Gastroesophageal sphincter (tissue), 4 donors: ENCODE measurements at regions not wholly inside any gene's neighbourhood (a gene's known extent, or its start where the extent isn't known, plus 50 kb on each side); places are given as distances from the start of the nearest gene placed in this dataset.

Source experiments
- ATAC-seq: fragments of 150-250 bp; one replicate; pipeline ENCODE4 v1.9.1; 2016; ENCODE audit warnings: mild to moderate bottlenecking, moderate library complexity
- H3K27ac ChIP-seq, 4 donors: fragments of 200-600 bp; sonication (generic) in 3 of 4; 1 replicate in 3 of 4; 2 replicates in 1 of 4; pipeline ENCODE4 v1.5.1; 2016 to 2019
- H3K27me3 ChIP-seq: fragments of 200-600 bp; sonication (generic); one replicate; pipeline ENCODE4 v1.5.1; 2019
- H3K36me3 ChIP-seq, 2 donors: fragments of 200-600 bp; sonication (generic); one replicate each; pipeline ENCODE4 v1.5.1; 2019; ENCODE audit warnings: control low read depth in 1 of 2
- H3K4me1 ChIP-seq, 3 donors: fragments of 200-600 bp; sonication (generic); 1 replicate in 2 of 3; 2 replicates in 1 of 3; pipeline ENCODE4 v1.5.1; 2016 to 2019; ENCODE audit warnings: control low read depth in 2 of 3
- H3K4me3 ChIP-seq, 2 donors: fragments of 200-600 bp; sonication (generic); one replicate each; pipeline ENCODE4 v1.5.1; 2019; ENCODE audit warnings: mild to moderate bottlenecking in 1 of 2, moderate library complexity in 1 of 2
- H3K9me3 ChIP-seq, 3 donors: fragments of 200-600 bp; sonication (generic); one replicate each; pipeline ENCODE4 v1.5.1; 2017 to 2019; ENCODE audit warnings: control low read depth in 2 of 3
- EP300 ChIP-seq: sonication (generic); formaldehyde crosslinking; IDR thresholded peaks from one replicate; pipeline ENCODE4 v1.6.1; 2017; ENCODE audit warnings: antibody characterized with exemption, mild to moderate bottlenecking
- POLR2A ChIP-seq, 2 donors: fragments of 450-650 bp; IDR thresholded peaks; one replicate each; pipeline ENCODE4 v1.6.1; 2017; ENCODE audit warnings: antibody characterized with exemption in 2 of 2, mild to moderate bottlenecking in 2 of 2, moderate library complexity in 1 of 2
- POLR2AphosphoS5 ChIP-seq: sonication (generic); formaldehyde crosslinking; IDR thresholded peaks from one replicate; pipeline ENCODE4 v1.6.1; 2017; ENCODE audit warnings: antibody characterized with exemption
- WGBS, 2 donors: methylation state at CpG; one replicate each; pipeline ENCODE4 v1.1.5; 2018; ENCODE audit warnings: low coverage in 1 of 2; 5-methylcytosine and 5-hydroxymethylcytosine counted together
- TF ChIP-seq, protein P1 (sequence below), 4 experiments: fragments of 200-600 bp in 2 of 4; fragments of 450-650 bp in 2 of 4; sonication (generic) in 1 of 4; IDR thresholded peaks; one replicate each; pipeline ENCODE4 v1.5.1; 2017 to 2019; ENCODE audit warnings: antibody characterized with exemption in 4 of 4, mild to moderate bottlenecking in 2 of 4, moderate library complexity in 2 of 4

DNA sequence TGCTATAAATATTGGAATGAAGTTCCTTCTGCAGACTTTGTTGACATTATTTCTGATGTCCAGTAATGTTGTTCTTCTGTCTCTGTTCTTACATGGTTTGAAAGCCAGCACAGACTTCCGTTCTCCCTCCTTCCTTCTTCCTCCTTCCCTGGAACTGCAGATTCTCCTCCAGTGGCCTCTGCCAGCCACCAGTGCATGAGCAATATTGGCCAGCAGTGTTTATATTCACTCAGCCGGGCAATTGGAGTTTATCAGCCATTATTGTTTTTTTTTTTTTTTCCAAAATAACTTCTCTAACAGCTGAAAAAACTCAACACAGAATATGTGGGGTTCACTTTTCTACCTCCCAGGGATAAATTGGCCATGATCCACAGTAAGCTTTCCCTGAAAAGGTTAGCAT is 86.8 kb downstream of the ADCYAP1 start:
- Histone ChIP-seq H3K36me3 (no peaks in the 10 kb centered on the region), H3K4me3 (no peak overlapping the region), H3K9me3 (peaks cover 0 to 13% (median 0%) of the 10 kb centered on the region in 3 donors), H3K27me3 (no peaks in the 10 kb centered on the region), H3K27ac (no peak overlapping the region), H3K4me1 (no peaks in the 10 kb centered on the region)
- no peak for ATAC-seq
- TF ChIP-seq POLR2A (IDR thresholded peaks at IDR 0.05) (no peak), EP300 (no peak), POLR2AphosphoS5 (no peak)
- TF ChIP-seq, protein P1, sequence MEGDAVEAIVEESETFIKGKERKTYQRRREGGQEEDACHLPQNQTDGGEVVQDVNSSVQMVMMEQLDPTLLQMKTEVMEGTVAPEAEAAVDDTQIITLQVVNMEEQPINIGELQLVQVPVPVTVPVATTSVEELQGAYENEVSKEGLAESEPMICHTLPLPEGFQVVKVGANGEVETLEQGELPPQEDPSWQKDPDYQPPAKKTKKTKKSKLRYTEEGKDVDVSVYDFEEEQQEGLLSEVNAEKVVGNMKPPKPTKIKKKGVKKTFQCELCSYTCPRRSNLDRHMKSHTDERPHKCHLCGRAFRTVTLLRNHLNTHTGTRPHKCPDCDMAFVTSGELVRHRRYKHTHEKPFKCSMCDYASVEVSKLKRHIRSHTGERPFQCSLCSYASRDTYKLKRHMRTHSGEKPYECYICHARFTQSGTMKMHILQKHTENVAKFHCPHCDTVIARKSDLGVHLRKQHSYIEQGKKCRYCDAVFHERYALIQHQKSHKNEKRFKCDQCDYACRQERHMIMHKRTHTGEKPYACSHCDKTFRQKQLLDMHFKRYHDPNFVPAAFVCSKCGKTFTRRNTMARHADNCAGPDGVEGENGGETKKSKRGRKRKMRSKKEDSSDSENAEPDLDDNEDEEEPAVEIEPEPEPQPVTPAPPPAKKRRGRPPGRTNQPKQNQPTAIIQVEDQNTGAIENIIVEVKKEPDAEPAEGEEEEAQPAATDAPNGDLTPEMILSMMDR (IDR thresholded peaks at IDR 0.05): no peak
- WGBS, 2 donors: 43 to 50% methylated on average over 2 of the region's 2 CpGs

DNA sequence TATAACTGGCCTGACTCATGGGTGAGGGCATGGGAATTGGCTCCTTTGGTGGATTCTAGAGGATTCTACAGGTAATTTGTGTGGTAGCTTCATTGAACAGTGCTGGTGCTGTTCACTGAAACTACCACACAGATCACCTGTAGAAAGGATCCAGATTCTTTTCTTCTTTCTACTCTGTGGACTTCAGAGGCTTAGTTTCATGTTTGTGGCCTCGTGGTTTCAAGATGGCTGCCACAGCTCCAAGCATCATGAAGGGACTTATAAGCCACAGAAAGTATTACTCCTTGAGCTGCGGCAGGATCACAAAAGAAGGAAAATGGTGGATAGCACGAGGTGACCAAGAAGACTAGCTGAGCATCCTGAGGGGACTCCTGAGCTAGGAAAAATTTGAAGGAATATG is 88.9 kb downstream of the ADCYAP1 start:
- no peaks in the 10 kb centered on the region for H3K27me3 ChIP-seq
- H3K36me3 ChIP-seq: no peaks in the 10 kb centered on the region
- WGBS, 2 donors: 71 to 92% methylated on average over 2 to 3 of the region's 3 CpGs
- H3K9me3 ChIP-seq: peaks cover 0 to 13% (median 0%) of the 10 kb centered on the region in 3 donors
- no peak overlapping the region for H3K27ac ChIP-seq
- no peak overlapping the region for H3K4me3 ChIP-seq
- TF ChIP-seq EP300 (no peak), POLR2AphosphoS5 (no peak), POLR2A (IDR thresholded peaks at IDR 0.05) (no peak)
- TF ChIP-seq, protein P1 (IDR thresholded peaks at IDR 0.05): no peak
- no peak for ATAC-seq
- no peaks in the 10 kb centered on the region for H3K4me1 ChIP-seq

DNA sequence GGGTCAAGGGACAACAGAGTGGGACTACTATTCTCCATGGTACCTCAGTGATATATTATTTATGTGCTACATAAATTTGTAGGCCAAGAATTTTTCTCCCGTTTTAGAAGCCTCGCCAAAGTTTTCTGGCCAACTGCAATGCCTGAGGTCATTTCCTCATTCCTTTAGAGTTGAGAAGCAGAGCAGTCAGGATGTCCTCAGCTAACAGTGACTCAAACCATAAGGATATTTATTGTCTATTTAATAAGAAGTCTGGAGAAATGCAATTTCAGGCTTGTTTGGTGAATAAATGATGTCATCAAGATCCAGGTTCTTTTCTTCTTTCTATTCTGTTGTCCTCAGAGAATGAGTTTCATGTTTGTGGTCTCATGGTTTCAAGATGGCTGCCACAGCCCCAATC is 91.0 kb downstream of the ADCYAP1 start:
- no peaks in the 10 kb centered on the region for H3K36me3 ChIP-seq
- H3K27ac ChIP-seq: no peak overlapping the region
- no peak for ATAC-seq
- TF ChIP-seq POLR2A (IDR thresholded peaks at IDR 0.05) (no peak), EP300 (no peak), POLR2AphosphoS5 (no peak)
- TF ChIP-seq, protein P1 (IDR thresholded peaks at IDR 0.05): no peak
- H3K4me3 ChIP-seq: no peak overlapping the region
- H3K4me1 ChIP-seq: no peaks in the 10 kb centered on the region
- WGBS, 2 donors: 67 to 69% methylated on average over 2 of the region's 2 CpGs
- H3K27me3 ChIP-seq: no peaks in the 10 kb centered on the region
- peaks cover 0 to 13% (median 0%) of the 10 kb centered on the region in 3 donors for H3K9me3 ChIP-seq

DNA sequence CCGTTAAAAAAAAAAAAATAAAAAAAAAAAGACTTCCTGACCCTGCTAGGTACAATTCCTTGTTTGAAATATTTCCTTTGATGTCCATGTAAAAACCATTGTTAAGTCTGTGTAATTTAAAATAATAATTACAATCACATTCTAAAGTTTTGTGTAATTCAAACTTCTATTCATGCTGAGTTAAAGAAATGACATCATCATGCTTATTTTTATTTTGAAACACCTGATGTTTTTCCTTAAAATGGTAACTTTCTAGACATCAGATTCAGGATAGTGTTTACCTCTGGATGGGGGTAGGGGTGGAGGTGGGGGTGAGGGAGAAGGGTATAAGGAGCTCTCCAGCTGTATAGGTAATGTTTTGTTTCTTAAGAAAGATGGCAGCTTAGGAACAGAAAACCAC is 92.8 kb downstream of the ADCYAP1 start:
- Histone ChIP-seq H3K9me3 (peaks cover 0 to 13% (median 0%) of the 10 kb centered on the region in 3 donors), H3K4me3 (no peak overlapping the region), H3K27me3 (no peaks in the 10 kb centered on the region), H3K27ac (no peak overlapping the region), H3K4me1 (no peaks in the 10 kb centered on the region), H3K36me3 (no peaks in the 10 kb centered on the region)
- ATAC-seq: no peak
- TF ChIP-seq EP300: no peak
- no peak for TF ChIP-seq POLR2AphosphoS5
- TF ChIP-seq, protein P1 (IDR thresholded peaks at IDR 0.05): no peak
- no peak for TF ChIP-seq POLR2A (IDR thresholded peaks at IDR 0.05)
- WGBS, 2 donors: 100% methylated on average over 1 of the region's 1 CpG; no CpG with 5 or more reads in 1 of the 2 donors

DNA sequence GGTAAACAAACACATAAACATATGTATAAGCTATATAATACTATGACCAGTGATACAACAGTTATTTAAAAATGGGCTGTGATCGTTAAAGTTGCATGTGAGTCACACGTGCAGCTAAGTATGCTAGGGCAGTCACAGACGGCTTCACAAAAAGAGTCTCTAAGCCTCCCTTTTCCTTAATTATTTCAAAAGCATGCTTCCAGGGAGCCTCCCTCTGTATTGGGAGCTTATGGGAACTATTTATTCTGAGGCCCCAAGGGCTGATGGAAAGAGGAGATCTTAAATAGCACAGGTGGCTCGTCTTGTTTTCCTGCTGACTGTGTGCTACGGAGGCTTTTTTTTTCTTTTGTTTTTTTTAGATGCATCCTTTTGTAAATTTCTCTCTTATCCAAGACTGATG is 94.3 kb downstream of the ADCYAP1 start:
- Histone ChIP-seq H3K27ac (no peak overlapping the region), H3K27me3 (no peaks in the 10 kb centered on the region), H3K36me3 (no peaks in the 10 kb centered on the region), H3K4me3 (no peak overlapping the region), H3K4me1 (no peaks in the 10 kb centered on the region), H3K9me3 (no peaks in the 10 kb centered on the region)
- WGBS, 2 donors: 40 to 54% methylated on average over 5 of the region's 5 CpGs
- no peak for TF ChIP-seq EP300
- TF ChIP-seq POLR2AphosphoS5: no peak
- TF ChIP-seq, protein P1 (IDR thresholded peaks at IDR 0.05): no peak
- TF ChIP-seq POLR2A (IDR thresholded peaks at IDR 0.05): no peak
- no peak for ATAC-seq
